ENCODE measurements at regions not wholly inside any gene's neighbourhood (a gene's known extent, or its start where the extent isn't known, plus 50 kb on each side); places are given as distances from the start of the nearest gene placed in this dataset.

DNA sequence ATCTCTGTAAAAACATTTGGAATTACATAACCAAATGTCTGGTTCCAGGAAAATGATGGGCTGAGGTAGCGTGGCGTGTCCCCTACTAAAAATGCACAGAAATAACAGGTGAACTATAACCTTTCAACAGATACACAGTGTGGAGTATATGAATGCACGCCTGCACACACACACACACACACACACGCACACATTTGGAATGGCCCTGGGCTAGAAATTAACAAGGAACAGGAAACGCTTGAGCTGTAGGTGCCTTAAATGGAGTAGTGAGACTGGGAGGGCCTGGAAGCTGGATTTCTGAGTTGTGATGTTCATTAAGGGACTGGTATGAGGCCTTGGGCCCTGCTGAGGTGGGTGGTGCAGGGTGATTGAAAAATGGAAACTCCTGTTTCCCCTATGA, 246.5 kb upstream of the C1orf174 start:
- no peak for DNase-seq (ENCODE audit: low read depth)
- no peak overlapping the region for H3K4me3 ChIP-seq (ENCODE audit: control insufficient read depth, low read depth, low read length)
- TF ChIP-seq, protein P1, sequence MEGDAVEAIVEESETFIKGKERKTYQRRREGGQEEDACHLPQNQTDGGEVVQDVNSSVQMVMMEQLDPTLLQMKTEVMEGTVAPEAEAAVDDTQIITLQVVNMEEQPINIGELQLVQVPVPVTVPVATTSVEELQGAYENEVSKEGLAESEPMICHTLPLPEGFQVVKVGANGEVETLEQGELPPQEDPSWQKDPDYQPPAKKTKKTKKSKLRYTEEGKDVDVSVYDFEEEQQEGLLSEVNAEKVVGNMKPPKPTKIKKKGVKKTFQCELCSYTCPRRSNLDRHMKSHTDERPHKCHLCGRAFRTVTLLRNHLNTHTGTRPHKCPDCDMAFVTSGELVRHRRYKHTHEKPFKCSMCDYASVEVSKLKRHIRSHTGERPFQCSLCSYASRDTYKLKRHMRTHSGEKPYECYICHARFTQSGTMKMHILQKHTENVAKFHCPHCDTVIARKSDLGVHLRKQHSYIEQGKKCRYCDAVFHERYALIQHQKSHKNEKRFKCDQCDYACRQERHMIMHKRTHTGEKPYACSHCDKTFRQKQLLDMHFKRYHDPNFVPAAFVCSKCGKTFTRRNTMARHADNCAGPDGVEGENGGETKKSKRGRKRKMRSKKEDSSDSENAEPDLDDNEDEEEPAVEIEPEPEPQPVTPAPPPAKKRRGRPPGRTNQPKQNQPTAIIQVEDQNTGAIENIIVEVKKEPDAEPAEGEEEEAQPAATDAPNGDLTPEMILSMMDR (conservative IDR thresholded peaks at IDR 0.05; ENCODE audit: control insufficient read depth, insufficient read depth, low read depth, low read length), result no peak

DNA sequence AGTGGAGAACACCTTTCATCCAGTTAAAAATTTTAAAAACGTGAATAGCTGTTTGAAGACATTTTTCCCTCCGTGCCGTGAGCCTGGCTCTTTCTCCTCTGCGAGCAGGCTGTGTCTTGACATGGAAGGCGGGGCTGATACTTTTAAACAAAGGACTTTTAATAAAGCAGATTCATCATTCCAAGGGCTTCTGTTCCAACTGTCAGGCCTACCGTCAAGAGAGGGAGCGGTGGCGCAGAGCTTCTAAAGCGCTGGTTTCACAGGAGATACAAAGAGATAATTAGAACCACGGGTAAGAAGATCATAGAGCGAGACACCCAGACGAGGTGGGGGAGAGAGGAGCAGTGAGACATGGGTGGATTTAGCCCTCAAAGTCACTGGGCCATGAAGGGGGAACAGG, 247.4 kb upstream of the C1orf174 start:
- no peak for DNase-seq (ENCODE audit: low read depth)
- TF ChIP-seq, protein P1 (conservative IDR thresholded peaks at IDR 0.05; ENCODE audit: control insufficient read depth, insufficient read depth, low read depth, low read length), result no peak
- H3K4me3 ChIP-seq (ENCODE audit: control insufficient read depth, low read depth, low read length), result no peak overlapping the region

DNA sequence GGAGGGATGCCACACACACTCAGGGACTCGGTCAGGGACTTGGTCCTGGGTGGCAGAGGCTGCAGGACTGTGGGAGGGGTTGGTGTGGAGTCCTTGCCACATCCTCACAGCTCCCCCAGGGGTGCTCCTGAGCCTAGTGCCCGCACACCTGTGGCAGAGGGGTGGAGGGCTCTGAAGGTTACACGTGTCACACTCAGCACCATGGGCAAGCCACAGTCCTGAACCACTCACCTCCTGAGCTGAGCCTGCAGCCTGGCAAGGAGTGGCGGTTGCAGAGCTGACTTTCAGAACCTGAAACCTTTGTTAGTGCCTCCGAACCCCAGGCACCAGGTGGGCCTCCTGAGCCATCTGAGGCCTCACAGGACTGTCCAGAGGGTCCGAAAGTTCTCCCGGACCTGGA, 249.2 kb upstream of the C1orf174 start:
- H3K4me3 ChIP-seq (ENCODE audit: control insufficient read depth, low read depth, low read length), result no peak overlapping the region
- DNase-seq (ENCODE audit: low read depth), result no peak
- TF ChIP-seq, protein P1 (conservative IDR thresholded peaks at IDR 0.05; ENCODE audit: control insufficient read depth, insufficient read depth, low read depth, low read length), result no peak

DNA sequence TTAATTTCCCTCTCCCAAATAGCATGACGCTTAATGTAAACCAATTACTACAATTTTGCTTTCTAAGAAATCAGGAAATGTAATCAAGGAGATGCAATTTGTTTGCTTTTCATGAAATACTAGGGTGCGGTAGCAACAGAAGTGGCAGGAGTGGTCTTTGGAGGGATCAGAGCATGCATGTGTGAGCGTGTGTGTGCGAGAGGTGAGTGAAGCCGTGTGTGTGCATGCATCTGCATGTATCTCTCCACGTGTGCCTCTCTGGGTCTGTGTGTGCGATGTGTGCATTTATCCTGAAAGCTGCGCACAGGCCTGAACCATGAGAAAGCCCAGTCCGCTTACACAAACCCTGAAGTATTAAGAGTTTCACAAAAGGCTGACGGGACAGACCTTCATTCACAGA, 249.8 kb upstream of the C1orf174 start:
- H3K4me3 ChIP-seq (ENCODE audit: control insufficient read depth, low read depth, low read length), result no peak overlapping the region
- TF ChIP-seq, protein P1 (conservative IDR thresholded peaks at IDR 0.05; ENCODE audit: control insufficient read depth, insufficient read depth, low read depth, low read length), result no peak
- DNase-seq (ENCODE audit: low read depth), result no peak

DNA sequence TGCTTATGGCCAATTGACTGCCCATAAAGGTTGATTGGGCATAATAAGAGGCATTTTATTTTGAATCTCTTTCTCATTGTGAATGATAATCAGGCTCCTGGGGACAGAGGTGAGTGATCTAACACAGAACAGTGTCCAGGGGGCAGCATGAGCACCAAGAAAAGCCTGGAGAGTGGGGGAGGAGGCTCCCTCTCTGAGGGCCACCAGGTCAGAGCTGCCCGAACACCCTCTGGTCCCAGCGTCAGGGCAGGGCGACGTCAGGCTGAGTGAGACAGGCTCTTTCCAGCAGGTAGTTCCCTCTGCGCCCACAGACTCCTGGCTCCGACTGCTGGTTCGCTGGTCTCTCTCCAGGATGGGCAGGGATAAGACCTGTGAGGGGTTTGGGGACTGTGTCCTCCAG, 250.2 kb upstream of the C1orf174 start:
- TF ChIP-seq, protein P1 (conservative IDR thresholded peaks at IDR 0.05; ENCODE audit: control insufficient read depth, insufficient read depth, low read depth, low read length), result no peak
- no peak overlapping the region for H3K4me3 ChIP-seq (ENCODE audit: control insufficient read depth, low read depth, low read length)
- no peak for DNase-seq (ENCODE audit: low read depth)

DNA sequence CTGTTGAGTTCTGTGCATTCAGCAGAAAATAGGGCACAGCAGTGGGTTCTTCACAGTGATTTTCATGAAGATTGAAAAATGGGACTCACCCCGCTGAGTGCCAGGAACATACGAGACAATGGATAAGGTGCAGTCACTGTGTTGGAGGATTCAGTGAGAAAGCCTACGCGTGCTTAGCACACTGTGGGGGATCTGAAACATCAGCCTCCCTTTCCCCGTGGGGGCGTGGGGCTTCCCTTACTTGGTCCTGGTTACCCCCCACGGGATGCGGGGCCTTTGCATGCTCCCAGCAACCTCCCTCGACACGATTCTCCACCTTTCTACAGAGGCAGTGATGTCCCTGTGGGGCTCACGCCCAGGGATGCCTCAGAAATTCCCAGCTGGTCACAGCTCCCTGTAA, 252.2 kb upstream of the C1orf174 start:
- DNase-seq (ENCODE audit: low read depth), result no peak
- no peak overlapping the region for H3K4me3 ChIP-seq (ENCODE audit: control insufficient read depth, low read depth, low read length)
- TF ChIP-seq, protein P1 (conservative IDR thresholded peaks at IDR 0.05; ENCODE audit: control insufficient read depth, insufficient read depth, low read depth, low read length), result no peak

DNA sequence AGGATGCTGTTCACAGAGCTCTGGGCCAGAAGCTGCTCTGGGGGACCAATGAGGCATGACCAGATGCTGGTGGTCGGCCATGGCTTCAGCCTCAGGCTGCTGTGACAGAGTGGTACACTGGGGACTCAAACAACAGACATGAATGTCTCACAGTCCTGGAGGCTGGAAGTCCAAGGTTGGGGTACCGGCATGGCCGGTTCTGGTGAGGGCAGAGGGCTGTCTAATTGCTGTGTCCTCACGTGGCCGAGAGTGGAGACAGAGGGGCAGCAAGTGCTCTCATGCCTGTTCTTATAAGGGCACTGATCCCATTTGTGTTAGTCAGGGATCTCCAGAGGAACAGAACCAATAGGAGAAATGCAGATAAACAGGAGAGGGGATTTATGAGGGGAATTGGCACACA, 253.5 kb upstream of the C1orf174 start:
- no peak for DNase-seq (ENCODE audit: low read depth)
- no peak overlapping the region for H3K4me3 ChIP-seq (ENCODE audit: control insufficient read depth, low read depth, low read length)

More for the DNA sequence above, 253.5 kb upstream of the C1orf174 start:
- TF ChIP-seq, protein P1 (conservative IDR thresholded peaks at IDR 0.05; ENCODE audit: control insufficient read depth, insufficient read depth, low read depth, low read length), result no peak
